Endodermal cell (in vitro differentiated cells): ENCODE measurements at regions not wholly inside any gene's neighbourhood (a gene's known extent, or its start where the extent isn't known, plus 50 kb on each side); places are given as distances from the start of the nearest gene placed in this dataset.

Experiments
- DNase-seq: peaks from one replicate; pipeline ENCODE4 v3.0.0-alpha.2; 2017
- H3K27ac ChIP-seq: 2 replicates; pipeline ENCODE4 v1.5.1; 2013; ENCODE audit warnings: mild to moderate bottlenecking, low read depth, low read length, moderate library complexity
- H3K27me3 ChIP-seq: 2 replicates; pipeline ENCODE4 v1.6.1; 2013; ENCODE audit warnings: mild to moderate bottlenecking, low read length, moderate library complexity; ENCODE audit not compliant: insufficient read depth, control insufficient read depth, poor library complexity, severe bottlenecking
- H3K36me3 ChIP-seq: 2 replicates; pipeline ENCODE4 v1.7.0; 2013; ENCODE audit warnings: mild to moderate bottlenecking, low read length, moderate library complexity; ENCODE audit not compliant: control insufficient read depth, insufficient read depth
- H3K4me1 ChIP-seq: one replicate; pipeline ENCODE4 v1.7.0; 2013; ENCODE audit warnings: low read length; ENCODE audit not compliant: control insufficient read depth, insufficient read depth
- H3K4me3 ChIP-seq: 2 replicates; pipeline ENCODE4 v1.5.1; 2013; ENCODE audit warnings: mild to moderate bottlenecking, low read length, moderate library complexity
- H3K9ac ChIP-seq: 2 replicates; pipeline ENCODE4 v1.6.1; 2013; ENCODE audit warnings: mild to moderate bottlenecking, low read length, moderate library complexity; ENCODE audit not compliant: poor library complexity, severe bottlenecking; ENCODE audit errors: extremely low read depth
- H3K9me3 ChIP-seq: 2 replicates; pipeline ENCODE4 v1.6.1; 2013; ENCODE audit warnings: mild to moderate bottlenecking, low read length, moderate library complexity; ENCODE audit not compliant: control insufficient read depth
- H3K27ac Mint-ChIP-seq: 2 replicates; pipeline ENCODE4 v1.8.0; 2020; ENCODE audit warnings: mixed read lengths
- H3K27me3 Mint-ChIP-seq: 2 replicates; pipeline ENCODE4 v1.8.0; 2021; ENCODE audit warnings: mild to moderate bottlenecking, mixed read lengths; ENCODE audit not compliant: insufficient read depth
- H3K36me3 Mint-ChIP-seq: 2 replicates; pipeline ENCODE4 v1.8.0; 2020; ENCODE audit warnings: low read depth, mixed read lengths
- H3K4me1 Mint-ChIP-seq: 2 replicates; pipeline ENCODE4 v1.8.0; 2020; ENCODE audit warnings: mixed read lengths
- H3K4me3 Mint-ChIP-seq: 2 replicates; pipeline ENCODE4 v1.8.0; 2020; ENCODE audit warnings: mild to moderate bottlenecking, moderate library complexity, mixed read lengths
- H3K9me3 Mint-ChIP-seq: 2 replicates; pipeline ENCODE4 v1.8.0; 2020; ENCODE audit warnings: mild to moderate bottlenecking, mixed read lengths
- CTCF ChIP-seq: fragments of 200-600 bp; sonication (generic); conservative IDR thresholded peaks from 2 replicates; pipeline ENCODE4 v1.5.0; 2021; ENCODE audit warnings: antibody characterized with exemption, mild to moderate bottlenecking
- WGBS, 2 experiments: methylation state at CpG; one replicate each; pipeline versions ENCODE4 v1.1.5 to v1.1.7; 2013; ENCODE audit warnings: missing lambda C conversion rate in 2 of 2, mixed read lengths in 1 of 2; ENCODE audit not compliant: insufficient coverage in 1 of 2, insufficient read length in 1 of 2; 5-methylcytosine and 5-hydroxymethylcytosine counted together

- H3K4me3 Mint-ChIP-seq = no peak overlapping the region
- peaks cover 7% of the 10 kb centered on the region for H3K27me3 ChIP-seq
- H3K9me3 Mint-ChIP-seq = no peaks in the 10 kb centered on the region
- H3K27ac Mint-ChIP-seq = no peak overlapping the region
- H3K36me3 ChIP-seq = no peaks in the 10 kb centered on the region
- TF ChIP-seq CTCF = no peak
- H3K27ac ChIP-seq = no peak overlapping the region
- no peaks in the 10 kb centered on the region for H3K9me3 ChIP-seq
- H3K27me3 Mint-ChIP-seq = peaks cover 16% of the 10 kb centered on the region
- H3K36me3 Mint-ChIP-seq = no peaks in the 10 kb centered on the region
- no peak overlapping the region for H3K9ac ChIP-seq
- no peak for DNase-seq
- no peaks in the 10 kb centered on the region for H3K4me1 ChIP-seq
- peaks cover 3% of the 10 kb centered on the region for H3K4me1 Mint-ChIP-seq
- WGBS, 2 experiments = 100% methylated on average over 1 of the region's 5 CpGs; no CpG with 5 or more reads in 1 of the 2 experiments
- H3K4me3 ChIP-seq = no peak overlapping the region
Observed at GRCh38 chr10:117470733-117471132, 71.8 kb upstream of the EMX2 start.

GRCh38 chr10:117468665-117469064, 73.9 kb upstream of the EMX2 start:
- WGBS, 2 experiments = 92 to 96% methylated on average over 3 of the region's 3 CpGs
- Mint-ChIP-seq H3K27me3 (peaks cover 13% of the 10 kb centered on the region), H3K9me3 (no peaks in the 10 kb centered on the region), H3K36me3 (no peaks in the 10 kb centered on the region), H3K4me1 (peaks cover 3% of the 10 kb centered on the region), H3K27ac (no peak overlapping the region), H3K4me3 (no peak overlapping the region)
- no peaks in the 10 kb centered on the region for H3K4me1 ChIP-seq
- no peak for DNase-seq
- no peak overlapping the region for H3K9ac ChIP-seq
- no peaks in the 10 kb centered on the region for H3K36me3 ChIP-seq
- peaks cover 7% of the 10 kb centered on the region for H3K27me3 ChIP-seq
- no peak for TF ChIP-seq CTCF
- H3K9me3 ChIP-seq = no peaks in the 10 kb centered on the region
- H3K4me3 ChIP-seq = no peak overlapping the region
- H3K27ac ChIP-seq = no peak overlapping the region

- no peaks in the 10 kb centered on the region for H3K27me3 ChIP-seq
- H3K36me3 Mint-ChIP-seq = no peaks in the 10 kb centered on the region
- H3K27ac ChIP-seq = no peak overlapping the region
- H3K27ac Mint-ChIP-seq = no peak overlapping the region
- no peak overlapping the region for H3K4me3 ChIP-seq
- no peak for TF ChIP-seq CTCF
- no peak overlapping the region for H3K4me3 Mint-ChIP-seq
- H3K36me3 ChIP-seq = no peaks in the 10 kb centered on the region
- peaks cover 13% of the 10 kb centered on the region for H3K4me1 Mint-ChIP-seq
- peaks cover 8% of the 10 kb centered on the region for H3K9me3 Mint-ChIP-seq
- H3K9ac ChIP-seq = no peak overlapping the region
- no peak for DNase-seq
- peaks cover 7% of the 10 kb centered on the region for H3K9me3 ChIP-seq
- H3K27me3 Mint-ChIP-seq = no peaks in the 10 kb centered on the region
- H3K4me1 ChIP-seq = peaks cover 3% of the 10 kb centered on the region
- 60% methylated on average over 1 of the region's 2 CpGs; no CpG with 5 or more reads in 1 of the 2 experiments for WGBS, 2 experiments
Observed at GRCh38 chr10:117464176-117464575, 78.4 kb upstream of the EMX2 start.
